Left ventricle myocardium inferior (tissue), 1 donor: ENCODE measurements at regions not wholly inside any gene's neighbourhood (a gene's known extent, or its start where the extent isn't known, plus 50 kb on each side); places are given as distances from the start of the nearest gene placed in this dataset.

ENCODE experiments used
- DNase-seq: peaks from one replicate; pipeline ENCODE4 v3.0.0-alpha.2; 2020
- H3K27ac ChIP-seq: fragments of 200-600 bp; replicated peaks from 2 replicates; pipeline ENCODE4 v1.8.0; 2021
- H3K27me3 ChIP-seq: fragments of 200-600 bp; 2 replicates; pipeline ENCODE4 v1.8.0; 2021; ENCODE audit warnings: low read depth
- H3K36me3 ChIP-seq: fragments of 200-600 bp; 2 replicates; pipeline ENCODE4 v1.8.0; 2021
- H3K4me1 ChIP-seq: fragments of 200-600 bp; 2 replicates; pipeline ENCODE4 v1.8.0; 2021
- H3K4me3 ChIP-seq: fragments of 200-600 bp; 2 replicates; pipeline ENCODE4 v1.8.0; 2021; ENCODE audit warnings: mild to moderate bottlenecking, moderate library complexity
- H3K9me3 ChIP-seq: fragments of 200-600 bp; replicated peaks from 2 replicates; pipeline ENCODE4 v1.8.0; 2021
- intact Hi-C: fragments of 100-400 bp; cut with micrococcal nuclease; formaldehyde crosslinking; loops from one replicate; pipeline ENCODE4 v1.11.0; 2022
- TF ChIP-seq, protein P1 (sequence below): fragments of 200-600 bp; IDR thresholded peaks from 2 replicates; pipeline ENCODE4 v1.8.0; 2021; ENCODE audit warnings: antibody characterized with exemption, mild to moderate bottlenecking, borderline replicate concordance
- donor health status: DM: no; HTN: yes; CAD: no; lungs with severe emphysema.

DNA sequence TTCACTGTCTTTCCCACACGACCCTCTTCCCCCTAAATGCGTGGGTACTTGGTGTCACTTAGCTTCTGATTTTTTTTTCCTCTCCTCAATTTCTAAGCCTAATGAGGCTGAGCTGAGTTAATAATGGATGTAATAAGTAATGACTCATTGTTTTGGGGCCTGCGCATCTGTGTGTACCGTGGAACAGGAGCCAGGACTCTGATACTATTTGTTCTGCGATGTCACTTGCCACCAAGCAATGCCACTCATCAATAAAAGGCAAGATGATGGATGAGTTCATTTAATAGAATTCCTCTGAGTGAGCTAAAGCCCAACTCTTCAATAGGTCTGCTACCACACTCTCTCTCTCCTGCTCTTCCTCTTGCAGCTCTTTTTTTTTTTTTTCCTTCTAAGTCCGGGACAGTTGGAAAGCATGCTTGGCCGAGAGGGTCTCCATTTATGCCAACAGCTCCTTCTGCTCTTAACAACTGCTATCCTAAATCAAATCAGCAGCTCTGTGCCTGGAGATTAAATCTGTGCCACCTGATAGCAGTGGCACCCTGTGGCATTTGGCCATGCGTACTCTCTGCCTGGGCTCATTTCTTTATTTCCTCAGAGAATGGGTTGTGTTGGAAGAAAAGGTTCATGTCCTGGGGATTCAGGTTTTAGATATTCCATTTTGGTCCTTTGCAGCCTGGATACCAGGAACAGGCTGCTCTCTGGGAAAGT, 1284.2 kb upstream of the PIK3C3 start:
- H3K27ac ChIP-seq: no peak overlapping the region
- H3K4me1 ChIP-seq: no peaks in the 10 kb centered on the region
- TF ChIP-seq, protein P1, sequence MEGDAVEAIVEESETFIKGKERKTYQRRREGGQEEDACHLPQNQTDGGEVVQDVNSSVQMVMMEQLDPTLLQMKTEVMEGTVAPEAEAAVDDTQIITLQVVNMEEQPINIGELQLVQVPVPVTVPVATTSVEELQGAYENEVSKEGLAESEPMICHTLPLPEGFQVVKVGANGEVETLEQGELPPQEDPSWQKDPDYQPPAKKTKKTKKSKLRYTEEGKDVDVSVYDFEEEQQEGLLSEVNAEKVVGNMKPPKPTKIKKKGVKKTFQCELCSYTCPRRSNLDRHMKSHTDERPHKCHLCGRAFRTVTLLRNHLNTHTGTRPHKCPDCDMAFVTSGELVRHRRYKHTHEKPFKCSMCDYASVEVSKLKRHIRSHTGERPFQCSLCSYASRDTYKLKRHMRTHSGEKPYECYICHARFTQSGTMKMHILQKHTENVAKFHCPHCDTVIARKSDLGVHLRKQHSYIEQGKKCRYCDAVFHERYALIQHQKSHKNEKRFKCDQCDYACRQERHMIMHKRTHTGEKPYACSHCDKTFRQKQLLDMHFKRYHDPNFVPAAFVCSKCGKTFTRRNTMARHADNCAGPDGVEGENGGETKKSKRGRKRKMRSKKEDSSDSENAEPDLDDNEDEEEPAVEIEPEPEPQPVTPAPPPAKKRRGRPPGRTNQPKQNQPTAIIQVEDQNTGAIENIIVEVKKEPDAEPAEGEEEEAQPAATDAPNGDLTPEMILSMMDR: no peak
- intact Hi-C loops: no loop called here
- H3K27me3 ChIP-seq: no peaks in the 10 kb centered on the region
- no peak overlapping the region for H3K4me3 ChIP-seq
- no peak for DNase-seq
- peaks cover 4% of the 10 kb centered on the region for H3K9me3 ChIP-seq
- no peaks in the 10 kb centered on the region for H3K36me3 ChIP-seq

DNA sequence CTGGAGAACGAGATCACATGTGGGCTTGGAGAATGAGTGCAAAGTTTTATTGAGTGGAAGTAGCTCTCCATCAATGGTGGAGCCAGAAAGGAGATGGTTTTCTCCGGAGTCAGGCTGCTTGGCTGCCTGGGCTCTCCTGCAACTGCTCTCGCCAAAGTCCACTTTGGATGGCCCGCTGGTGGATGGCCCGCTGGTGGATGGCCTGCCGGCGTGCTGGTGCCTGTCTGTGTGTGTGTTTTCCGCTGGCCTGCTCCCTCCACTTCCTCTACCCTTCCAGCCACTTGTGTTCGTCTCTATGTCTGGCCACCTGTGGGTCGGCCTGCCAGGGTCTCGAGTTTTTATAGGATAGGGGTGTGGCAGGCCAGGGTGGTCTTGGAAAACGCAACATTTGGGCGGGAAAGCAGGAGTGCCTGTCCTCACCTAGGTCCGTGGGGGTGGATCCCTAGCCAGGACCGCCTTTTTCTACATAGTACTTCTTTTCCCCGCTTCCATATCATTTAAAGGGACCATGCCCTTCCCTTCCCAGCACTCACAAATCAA, 1292.1 kb upstream of the PIK3C3 start:
- Histone ChIP-seq H3K4me1 (no peaks in the 10 kb centered on the region), H3K9me3 (peaks cover 4% of the 10 kb centered on the region)
- intact Hi-C loops: no loop called here

DNA sequence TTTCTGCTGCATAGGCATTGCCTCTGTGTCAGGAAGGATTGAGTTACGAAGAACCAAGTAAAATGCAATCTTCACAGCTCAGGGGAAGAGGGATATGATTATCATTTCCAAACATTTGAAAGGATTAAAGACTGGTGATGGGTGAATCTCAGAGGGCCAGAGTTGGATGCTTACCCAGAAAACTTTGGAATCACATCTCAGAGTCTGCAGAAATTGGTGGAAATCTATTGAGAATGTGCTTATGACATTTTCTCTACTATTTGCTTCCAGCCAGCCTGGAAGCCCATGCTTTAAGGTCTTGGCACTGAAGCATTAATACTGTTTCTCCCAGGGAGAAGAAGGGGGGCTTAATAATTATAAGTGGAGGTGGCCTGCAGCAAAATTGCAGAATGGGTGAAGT, 1301.4 kb upstream of the PIK3C3 start:
- TF ChIP-seq, protein P1: no peak
- H3K4me1 ChIP-seq: no peaks in the 10 kb centered on the region
- H3K27ac ChIP-seq: no peak overlapping the region
- H3K9me3 ChIP-seq: no peaks in the 10 kb centered on the region
- no peaks in the 10 kb centered on the region for H3K36me3 ChIP-seq
- no peak for DNase-seq
- H3K4me3 ChIP-seq: no peak overlapping the region
- H3K27me3 ChIP-seq: no peaks in the 10 kb centered on the region
- intact Hi-C loops: no loop called here

More for the DNA sequence above, 1292.1 kb upstream of the PIK3C3 start:
- Histone ChIP-seq H3K27ac (no peak overlapping the region), H3K27me3 (no peaks in the 10 kb centered on the region), H3K4me3 (no peak overlapping the region), H3K36me3 (no peaks in the 10 kb centered on the region)
- TF ChIP-seq, protein P1: no peak
- no peak for DNase-seq

DNA sequence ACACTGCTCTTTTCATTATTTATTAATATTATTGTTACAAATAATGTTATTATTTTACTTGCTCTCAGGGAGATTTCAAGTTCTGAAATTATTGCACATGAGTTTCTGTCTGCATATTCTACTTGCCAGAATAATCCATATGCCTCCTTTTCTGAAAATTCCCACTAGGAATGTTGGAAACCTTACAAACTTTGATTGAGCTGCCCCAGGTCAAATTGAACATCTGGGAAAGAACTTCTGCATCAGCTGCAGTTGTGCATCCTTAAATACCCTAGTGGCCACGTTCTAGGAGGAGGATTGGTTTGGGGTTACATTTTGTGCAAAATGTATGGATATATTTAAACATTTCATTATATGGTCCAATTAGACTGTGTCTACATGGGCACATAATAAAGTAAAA, 1302.7 kb upstream of the PIK3C3 start:
- TF ChIP-seq, protein P1: no peak
- H3K36me3 ChIP-seq: no peaks in the 10 kb centered on the region
- H3K4me1 ChIP-seq: no peaks in the 10 kb centered on the region
- no peak overlapping the region for H3K27ac ChIP-seq
- H3K27me3 ChIP-seq: no peaks in the 10 kb centered on the region
- no peaks in the 10 kb centered on the region for H3K9me3 ChIP-seq
- intact Hi-C loops: no loop called here
- DNase-seq: no peak
- no peak overlapping the region for H3K4me3 ChIP-seq

DNA sequence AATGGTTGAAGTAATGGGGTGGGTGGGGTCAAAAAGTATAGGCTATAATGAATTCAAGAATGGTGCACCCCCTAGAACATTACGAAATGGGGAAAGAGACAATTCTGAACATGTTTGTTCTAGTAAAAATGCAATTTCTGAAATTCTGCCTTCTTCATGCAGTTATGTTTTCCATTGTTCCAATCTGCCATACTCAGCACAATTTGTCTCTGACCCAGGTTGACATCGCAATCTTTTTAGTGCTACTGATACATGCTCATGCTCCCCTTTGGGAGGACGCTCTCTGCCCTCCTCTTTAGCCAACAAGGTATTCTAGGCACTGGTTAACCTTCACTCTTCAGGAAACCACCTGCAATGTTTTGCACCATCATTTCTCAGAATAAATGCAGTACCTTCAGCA, 1303.9 kb upstream of the PIK3C3 start:
- Histone ChIP-seq H3K36me3 (no peaks in the 10 kb centered on the region), H3K4me3 (no peak overlapping the region), H3K4me1 (no peaks in the 10 kb centered on the region), H3K9me3 (no peaks in the 10 kb centered on the region), H3K27ac (no peak overlapping the region), H3K27me3 (no peaks in the 10 kb centered on the region)
- intact Hi-C loops: no loop called here
- TF ChIP-seq, protein P1: no peak
- no peak for DNase-seq
